ENCODE measurements at regions not wholly inside any gene's neighbourhood (a gene's known extent, or its start where the extent isn't known, plus 50 kb on each side); places are given as distances from the start of the nearest gene placed in this dataset.

- Histone ChIP-seq H3K4me3 (no peak overlapping the region), H3K27me3 (no peaks in the 10 kb centered on the region), H3K36me3 (no peaks in the 10 kb centered on the region), H3K27ac (no peak overlapping the region), H3K9me3 (no peaks in the 10 kb centered on the region), H3K4me1 (no peaks in the 10 kb centered on the region)
- ATAC-seq: no peak
- intact Hi-C loops (cut with DNase I): no loop called here
- no peak for TF ChIP-seq CTCF (IDR thresholded peaks at IDR 0.05)
- DNase-seq: no peak
These were observed 108.3 kb upstream of the DUSP21 start for GRCh38 chrX:44735498-44735897.

- Histone ChIP-seq H3K4me3 (no peak overlapping the region), H3K4me1 (no peaks in the 10 kb centered on the region), H3K27ac (no peak overlapping the region), H3K9me3 (no peaks in the 10 kb centered on the region), H3K27me3 (no peaks in the 10 kb centered on the region), H3K36me3 (no peaks in the 10 kb centered on the region)
- TF ChIP-seq CTCF (IDR thresholded peaks at IDR 0.05): no peak
- no peak for ATAC-seq
- intact Hi-C loops (cut with DNase I): no loop called here
- DNase-seq: no peak
These were observed 109.9 kb upstream of the DUSP21 start for GRCh38 chrX:44733931-44734330.

GRCh38 chrX:44731160-44731559 is 112.7 kb upstream of the DUSP21 start:
- H3K9me3 ChIP-seq: no peaks in the 10 kb centered on the region
- intact Hi-C loops (cut with DNase I): no loop called here
- TF ChIP-seq CTCF (IDR thresholded peaks at IDR 0.05): no peak
- no peaks in the 10 kb centered on the region for H3K4me1 ChIP-seq
- no peak for ATAC-seq
- H3K4me3 ChIP-seq: no peak overlapping the region
- H3K27ac ChIP-seq: no peak overlapping the region
- H3K36me3 ChIP-seq: no peaks in the 10 kb centered on the region
- DNase-seq: no peak
- H3K27me3 ChIP-seq: no peaks in the 10 kb centered on the region

GRCh38 chrX:44723426-44723825 is 120.4 kb upstream of the DUSP21 start:
- Histone ChIP-seq H3K36me3 (no peaks in the 10 kb centered on the region), H3K9me3 (no peaks in the 10 kb centered on the region), H3K27ac (no peak overlapping the region), H3K27me3 (no peaks in the 10 kb centered on the region), H3K4me3 (no peak overlapping the region), H3K4me1 (no peaks in the 10 kb centered on the region)
- intact Hi-C loops (cut with DNase I): no loop called here
- TF ChIP-seq CTCF (IDR thresholded peaks at IDR 0.05): no peak
- ATAC-seq: no peak
- no peak for DNase-seq

GRCh38 chrX:44708470-44708869 is 135.4 kb upstream of the DUSP21 start:
- no peaks in the 10 kb centered on the region for H3K36me3 ChIP-seq
- H3K9me3 ChIP-seq: no peaks in the 10 kb centered on the region
- no peak overlapping the region for H3K4me3 ChIP-seq
- ATAC-seq (no peak), DNase-seq (no peak)
- intact Hi-C loops (cut with DNase I): no loop called here
- H3K27me3 ChIP-seq: no peaks in the 10 kb centered on the region
- no peaks in the 10 kb centered on the region for H3K4me1 ChIP-seq
- TF ChIP-seq CTCF (IDR thresholded peaks at IDR 0.05): no peak
- H3K27ac ChIP-seq: no peak overlapping the region

GRCh38 chrX:44705817-44706551 is 137.8 kb upstream of the DUSP21 start:
- no peaks in the 10 kb centered on the region for H3K36me3 ChIP-seq
- no peaks in the 10 kb centered on the region for H3K4me1 ChIP-seq
- intact Hi-C loops (cut with DNase I): no loop called here
- H3K4me3 ChIP-seq: no peak overlapping the region
- ATAC-seq: no peak
- TF ChIP-seq CTCF (IDR thresholded peaks at IDR 0.05): no peak
- no peaks in the 10 kb centered on the region for H3K9me3 ChIP-seq
- H3K27ac ChIP-seq: no peak overlapping the region
- H3K27me3 ChIP-seq: no peaks in the 10 kb centered on the region
- DNase-seq: no peak

Data from upper lobe of right lung (tissue), 1 donor.